SK-N-SH (cell line): ENCODE measurements at regions not wholly inside any gene's neighbourhood (a gene's known extent, or its start where the extent isn't known, plus 50 kb on each side); places are given as distances from the start of the nearest gene placed in this dataset.

Experiments
- PBX3 ChIP-seq: IDR thresholded peaks from 2 replicates; pipeline ENCODE4; 2012
- RAD21 ChIP-seq: IDR thresholded peaks from 2 replicates; pipeline ENCODE4 v1.6.1; 2012; ENCODE audit warnings: mild to moderate bottlenecking, low read length

- TF ChIP-seq PBX3 (peak; percentile 68), RAD21 (no peak)
Measured at GRCh38 chr1:116853680-116854402, 55.9 kb upstream of the PTGFRN start.
